ENCODE measurements at regions not wholly inside any gene's neighbourhood (a gene's known extent, or its start where the extent isn't known, plus 50 kb on each side); places are given as distances from the start of the nearest gene placed in this dataset.
"Not testable (repeated sequence)": the region's sequence is repeated elsewhere in the genome, so short reads cannot be mapped to it uniquely, and the experiment has no call there.

DNA sequence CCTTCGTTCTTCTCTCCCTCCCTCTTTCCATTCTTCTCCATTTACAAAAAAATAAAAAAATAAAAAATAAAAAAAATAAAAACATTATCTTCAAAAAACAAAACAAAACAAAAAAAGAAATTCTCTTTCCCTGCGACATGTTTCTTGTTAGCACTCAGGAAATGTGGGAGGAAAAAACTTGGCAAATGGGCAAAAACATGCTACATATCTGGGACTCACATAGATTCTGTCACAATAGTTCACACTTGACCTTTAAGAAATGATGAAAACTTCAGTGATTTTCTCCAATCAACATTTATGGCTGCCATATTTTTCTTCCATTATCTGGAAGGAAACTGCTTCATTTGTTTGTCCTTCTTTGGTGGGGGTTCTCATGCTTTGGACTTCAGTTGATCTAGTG, 109.3 kb downstream of the PRKAB2 start:
- no peak for DNase-seq

DNA sequence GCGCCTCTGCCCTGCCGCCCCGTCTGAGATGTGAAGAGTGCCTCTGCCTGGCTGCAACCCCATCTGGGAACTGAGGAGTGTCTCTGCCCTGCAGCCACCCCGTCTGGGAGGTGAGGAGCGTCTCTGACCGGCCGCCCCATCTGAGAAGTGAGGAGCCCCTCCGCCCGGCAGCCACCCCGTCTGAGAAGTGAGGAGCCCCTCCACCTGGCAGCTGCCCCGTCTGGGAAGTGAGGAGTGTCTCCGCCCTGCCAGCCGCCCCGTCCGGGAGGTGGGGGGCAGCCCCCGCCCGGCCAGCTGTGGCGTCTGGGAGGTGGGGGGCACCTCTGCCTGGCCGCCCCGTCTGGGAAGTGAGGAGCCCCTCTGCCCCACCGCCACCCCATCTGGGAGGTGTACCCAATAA, 110.4 kb downstream of the PRKAB2 start:
- not testable (repeated sequence) for DNase-seq

DNA sequence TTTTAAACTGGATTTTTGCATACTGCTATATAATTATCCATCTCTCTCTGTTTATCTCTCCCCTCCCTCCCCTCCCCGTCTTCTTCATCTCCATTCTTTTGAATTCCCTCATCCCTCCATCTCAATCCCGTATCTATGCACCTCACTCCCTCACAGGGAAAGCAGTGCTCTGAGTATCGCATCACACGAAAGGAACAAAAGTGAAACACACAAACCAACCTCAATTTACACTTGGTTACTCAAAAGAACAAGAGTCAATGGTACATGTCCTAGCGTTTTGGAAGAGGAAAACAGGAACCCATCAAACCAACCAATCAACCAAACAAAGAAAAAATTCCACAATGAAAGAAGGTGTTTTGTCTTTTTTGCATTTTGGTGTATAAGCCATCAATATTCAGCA, 115.1 kb downstream of the NBPF12 start:
- no peak for DNase-seq

DNA sequence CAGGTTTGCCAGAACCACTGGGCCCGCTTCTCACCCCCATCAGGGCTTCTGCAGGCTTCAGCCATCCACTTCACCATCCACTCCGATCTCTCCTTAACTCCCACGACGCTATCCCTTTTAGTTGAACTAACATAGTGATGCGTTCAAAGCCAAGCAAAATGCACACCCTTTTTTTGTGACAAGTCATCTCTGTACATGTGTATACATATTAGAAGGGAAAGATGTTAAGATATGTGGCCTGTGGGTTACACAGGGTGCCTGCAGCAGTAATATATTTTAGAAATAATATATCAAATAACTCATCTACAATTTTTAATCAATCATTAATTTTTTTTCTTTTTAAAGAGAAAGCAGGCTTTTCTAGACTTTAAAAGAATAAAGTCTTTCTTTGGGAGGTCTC, 114.6 kb downstream of the NBPF12 start:
- no peak for DNase-seq

DNA sequence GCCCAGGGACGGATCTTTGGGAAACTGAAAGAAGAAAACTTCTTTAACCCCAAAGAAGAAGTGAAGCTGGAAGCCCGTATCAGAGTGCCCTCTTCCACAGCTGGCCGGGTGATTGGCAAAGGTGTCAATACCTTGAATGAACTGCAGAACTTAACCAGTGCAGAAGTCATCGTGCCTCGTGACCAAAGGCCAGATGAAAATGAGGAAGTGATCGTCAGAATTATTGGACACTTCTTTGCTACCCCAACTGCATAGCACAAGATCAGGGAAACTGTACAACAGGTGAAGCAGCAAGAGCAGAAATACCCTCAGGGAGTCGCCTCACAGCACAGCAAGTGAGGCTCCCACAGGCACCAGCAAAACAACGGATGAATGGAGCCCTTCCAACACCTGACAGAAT, 114.0 kb downstream of the NBPF12 start:
- no peak for DNase-seq

DNA sequence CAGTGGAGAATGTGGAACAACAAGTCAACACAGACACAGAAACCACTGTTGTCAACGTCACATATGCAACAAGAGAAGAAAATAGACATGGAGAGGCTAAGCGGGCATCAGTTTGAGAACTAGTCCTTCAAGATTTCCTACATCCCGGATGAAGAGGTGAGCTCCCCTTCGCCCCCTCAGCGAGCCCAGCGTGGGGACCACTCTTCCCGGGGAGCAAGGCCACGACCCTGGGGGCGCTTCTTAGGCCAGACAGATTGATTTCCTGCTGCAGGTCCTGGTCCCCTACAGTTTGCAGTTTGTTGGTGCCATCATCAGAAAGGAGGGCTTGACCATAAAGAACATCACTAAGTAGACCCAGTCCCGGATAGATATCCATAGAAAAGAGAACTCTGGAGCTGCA, 113.0 kb downstream of the NBPF12 start:
- no peak for DNase-seq

DNA sequence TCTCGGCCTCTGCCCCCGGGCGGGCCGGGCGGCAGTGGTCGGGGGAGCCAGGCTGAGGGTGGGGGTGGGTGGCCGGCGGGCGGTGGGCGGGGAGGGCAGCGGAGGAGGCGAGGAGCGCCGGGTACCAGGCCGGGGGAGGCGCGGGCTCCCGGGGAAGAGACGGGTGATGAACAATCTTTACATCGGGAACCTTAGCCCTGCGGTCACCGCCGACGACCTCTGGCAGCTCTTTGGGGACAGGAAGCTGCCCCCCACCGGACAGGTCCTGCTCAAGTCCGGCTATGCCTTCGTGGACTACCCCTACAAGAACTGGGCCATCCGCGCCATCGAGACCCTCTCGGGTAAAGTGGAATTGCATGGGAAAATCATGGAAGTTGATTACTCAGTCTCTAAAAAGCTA, 112.5 kb downstream of the NBPF12 start:
- no peak for DNase-seq

DNA sequence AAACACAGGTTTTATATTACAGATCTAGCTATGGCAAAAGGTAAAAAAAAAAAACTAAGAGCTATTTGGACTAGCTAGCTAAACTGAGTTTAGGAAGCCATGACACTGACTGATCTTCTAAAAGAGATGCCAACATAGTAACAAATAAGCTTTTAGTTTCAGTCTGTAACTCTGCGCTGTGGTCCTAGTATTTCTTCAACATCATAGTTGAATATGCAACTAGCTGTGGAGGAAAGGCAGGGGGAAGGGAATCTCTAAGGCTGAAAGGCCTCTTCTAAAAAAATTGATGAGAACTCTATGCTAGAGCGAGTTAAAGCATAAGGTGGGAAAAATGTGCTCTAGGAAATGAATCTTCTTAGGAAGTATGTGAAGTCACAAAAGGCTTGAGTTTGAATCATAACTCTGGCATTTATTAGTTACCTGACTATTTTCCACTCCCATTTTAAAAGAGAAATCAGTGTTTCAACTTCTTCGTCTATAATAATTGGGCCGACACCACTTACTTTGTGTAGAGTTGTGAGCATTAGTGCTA, 108.8 kb downstream of the NBPF12 start:
- DNase-seq, result not testable (repeated sequence)

DNA sequence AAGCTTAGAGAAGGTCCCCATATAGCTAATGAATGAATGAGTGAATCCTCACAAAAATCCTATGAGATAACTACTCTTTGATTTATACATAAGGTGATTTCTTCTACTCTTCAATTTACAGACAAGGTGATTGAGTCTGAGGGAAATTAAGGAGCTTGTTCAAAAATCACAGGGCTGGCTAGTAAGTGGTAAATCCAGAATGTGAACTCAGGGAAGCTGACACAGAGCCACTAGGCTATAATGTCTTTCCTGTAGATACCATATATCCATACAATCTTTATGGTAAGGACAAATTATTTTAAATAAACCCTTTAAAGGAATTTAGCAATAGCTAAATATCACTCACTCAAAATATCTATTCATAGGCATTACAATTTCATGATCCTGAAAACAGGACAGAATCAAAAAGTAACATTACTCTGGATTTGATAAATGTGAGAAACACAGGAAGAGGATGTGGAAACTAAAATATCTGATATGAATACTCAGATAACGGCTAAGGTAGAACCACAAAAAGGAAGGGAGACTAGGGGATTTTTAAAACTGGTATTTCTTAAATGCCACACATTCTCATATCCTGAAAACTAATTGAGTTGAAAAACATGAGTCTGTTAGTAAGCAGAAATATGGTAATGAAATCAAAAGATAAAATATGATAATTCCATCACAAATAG, 108.2 kb downstream of the NBPF12 start:
- DNase-seq, result no peak

Small RNAs in the stretch of these regions (small RNA-seq; reads per million reads assigned to genes)
- gene RNU1-151P, result 0.09 reads per million

Data from occipital lobe (tissue), 2 donors.